Stimulated activated effector memory CD8-positive, alpha-beta T cell treated with anti-CD3 and anti-CD28 coated beads, Interleukin-12 subunit alpha, Interleukin-12 subunit beta, amount 100 ng/mL, for 72 hours (primary cell): ENCODE measurements at regions not wholly inside any gene's neighbourhood (a gene's known extent, or its start where the extent isn't known, plus 50 kb on each side); places are given as distances from the start of the nearest gene placed in this dataset.
"Not testable (repeated sequence)": the region's sequence is repeated elsewhere in the genome, so short reads cannot be mapped to it uniquely, and the experiment has no call there.

Source experiments
- ATAC-seq: fragments of 150-1000 bp; cut with Tn5 transposase; 2 replicates; pipeline ENCODE4 v1.10.0; 2021
- DNase-seq, 2 donors: peaks; one replicate each; pipeline ENCODE4 v3.0.0; 2021 to 2022; ENCODE audit warnings: low spot score in 2 of 2
- H3K27ac Mint-ChIP-seq: one replicate; pipeline ENCODE4 v1.8.0; 2022; ENCODE audit warnings: mild to moderate bottlenecking, mixed read lengths
- H3K36me3 Mint-ChIP-seq: one replicate; pipeline ENCODE4 v1.8.0; 2022; ENCODE audit warnings: mild to moderate bottlenecking, mixed read lengths
- H3K4me1 Mint-ChIP-seq: one replicate; pipeline ENCODE4 v1.8.0; 2022; ENCODE audit warnings: mixed read lengths
- H3K4me3 Mint-ChIP-seq: one replicate; pipeline ENCODE4 v1.8.0; 2022; ENCODE audit warnings: mild to moderate bottlenecking, mixed read lengths
- H3K9me3 Mint-ChIP-seq: one replicate; pipeline ENCODE4 v1.8.0; 2022; ENCODE audit warnings: mixed read lengths

DNA sequence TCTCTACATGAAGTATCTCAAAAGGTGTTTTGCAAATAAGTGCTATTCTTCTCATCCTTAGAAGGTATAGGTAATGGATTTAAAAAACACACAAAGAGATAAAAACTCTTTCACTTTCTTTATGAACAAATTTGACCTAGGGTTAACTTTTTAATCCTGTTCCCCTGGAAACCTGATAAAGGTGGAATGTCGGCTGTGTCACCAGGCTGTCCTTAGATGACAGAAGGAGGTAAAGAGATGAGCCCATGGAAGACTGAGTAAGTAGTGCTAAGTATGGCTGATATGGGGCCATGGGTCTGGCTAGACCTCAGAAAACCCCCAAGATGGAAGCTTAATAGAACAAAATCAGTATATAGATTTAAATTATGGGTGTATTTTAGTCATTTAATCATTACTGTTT is 153.8 kb upstream of the LSM14A start:
- Mint-ChIP-seq H3K36me3 (no peaks in the 10 kb centered on the region), H3K4me3 (no peak overlapping the region), H3K4me1 (no peaks in the 10 kb centered on the region), H3K27ac (no peak overlapping the region), H3K9me3 (peaks cover 10% of the 10 kb centered on the region)
- no peak for ATAC-seq
- no peak for DNase-seq

DNA sequence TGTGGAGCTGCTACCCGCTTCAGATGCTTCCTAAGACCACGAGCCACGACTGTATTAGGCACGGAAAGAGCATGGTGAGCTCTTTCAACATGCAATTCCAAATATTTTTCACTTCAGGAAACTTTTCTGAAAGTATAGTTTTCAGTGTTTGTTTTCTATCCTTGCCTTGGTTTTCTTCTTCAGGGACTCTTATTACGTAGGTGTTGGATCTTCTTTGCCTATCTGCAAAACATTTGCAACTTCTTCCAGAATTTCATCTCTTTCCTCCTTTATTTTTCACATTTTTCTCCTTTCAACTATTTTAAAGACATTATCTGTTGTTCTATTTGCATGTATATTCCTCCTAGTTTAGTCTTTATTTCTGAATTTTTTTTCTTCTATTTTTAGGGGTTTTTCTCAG is 148.9 kb upstream of the LSM14A start:
- no peaks in the 10 kb centered on the region for H3K36me3 Mint-ChIP-seq
- DNase-seq (no peak), ATAC-seq (no peak)
- no peak overlapping the region for H3K27ac Mint-ChIP-seq
- no peak overlapping the region for H3K4me3 Mint-ChIP-seq
- no peaks in the 10 kb centered on the region for H3K4me1 Mint-ChIP-seq
- peaks cover 14% of the 10 kb centered on the region for H3K9me3 Mint-ChIP-seq

GRCh38 chr19:34033880-34034279 is 138.4 kb upstream of the LSM14A start:
- DNase-seq (no peak), ATAC-seq (no peak)
- Mint-ChIP-seq H3K9me3 (no peaks in the 10 kb centered on the region), H3K36me3 (no peaks in the 10 kb centered on the region), H3K4me3 (no peak overlapping the region), H3K27ac (no peak overlapping the region), H3K4me1 (no peaks in the 10 kb centered on the region)

- no peak overlapping the region for H3K27ac Mint-ChIP-seq
- no peak for ATAC-seq
Measured at GRCh38 chr19:34034318-34034846, 137.9 kb upstream of the LSM14A start.

GRCh38 chr19:34041925-34042521 is 130.3 kb upstream of the LSM14A start:
- DNase-seq (peak; percentile 63 to 85), ATAC-seq (peak; percentile 62)
- Mint-ChIP-seq H3K9me3 (no peaks in the 10 kb centered on the region), H3K4me3 (no peak overlapping the region), H3K36me3 (no peaks in the 10 kb centered on the region), H3K4me1 (no peaks in the 10 kb centered on the region), H3K27ac (no peak overlapping the region)

More at GRCh38 chr19:34034318-34034846, 137.9 kb upstream of the LSM14A start:
- DNase-seq = no peak
- Mint-ChIP-seq H3K9me3 (no peaks in the 10 kb centered on the region), H3K36me3 (no peaks in the 10 kb centered on the region), H3K4me1 (no peaks in the 10 kb centered on the region), H3K4me3 (no peak overlapping the region)

- ATAC-seq (no peak), DNase-seq (no peak)
- Mint-ChIP-seq H3K4me1 (no peaks in the 10 kb centered on the region), H3K4me3 (no peak overlapping the region), H3K27ac (no peak overlapping the region), H3K9me3 (no peaks in the 10 kb centered on the region), H3K36me3 (no peaks in the 10 kb centered on the region)
Measured at GRCh38 chr19:34044021-34044420, 128.3 kb upstream of the LSM14A start.

- no peak for DNase-seq
- Mint-ChIP-seq H3K4me3 (no peak overlapping the region), H3K4me1 (no peaks in the 10 kb centered on the region), H3K9me3 (no peaks in the 10 kb centered on the region), H3K27ac (no peak overlapping the region), H3K36me3 (no peaks in the 10 kb centered on the region)
- ATAC-seq = no peak
Measured at GRCh38 chr19:34049944-34050343, 122.4 kb upstream of the LSM14A start.

GRCh38 chr19:34050430-34050829 is 121.9 kb upstream of the LSM14A start:
- H3K4me3 Mint-ChIP-seq, DNase-seq, H3K4me1 Mint-ChIP-seq, H3K36me3 Mint-ChIP-seq, H3K27ac Mint-ChIP-seq, ATAC-seq, H3K9me3 Mint-ChIP-seq: not testable (repeated sequence)

DNA sequence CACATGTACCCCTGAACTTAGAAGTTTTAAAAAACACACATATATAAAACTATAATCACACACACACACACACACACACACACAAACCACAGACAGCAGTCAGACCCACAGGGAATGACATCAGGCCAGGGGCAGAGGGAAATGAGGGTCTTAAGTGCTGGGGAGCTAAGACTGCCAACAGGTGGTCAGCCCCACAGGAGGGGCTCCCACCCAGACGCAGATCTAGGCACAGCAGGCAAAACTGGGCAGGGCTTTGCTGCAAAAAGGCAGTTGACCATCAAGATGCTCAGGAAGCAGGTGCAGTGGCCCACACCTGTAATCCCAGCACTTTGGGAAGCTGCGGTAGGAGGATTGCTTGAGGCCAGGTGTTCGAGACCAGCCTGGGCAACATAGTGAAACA is 121.0 kb upstream of the LSM14A start:
- Mint-ChIP-seq H3K9me3 (no peaks in the 10 kb centered on the region), H3K27ac (no peak overlapping the region), H3K4me3 (no peak overlapping the region), H3K36me3 (no peaks in the 10 kb centered on the region), H3K4me1 (no peaks in the 10 kb centered on the region)
- ATAC-seq (no peak), DNase-seq (no peak)

- no peaks in the 10 kb centered on the region for H3K36me3 Mint-ChIP-seq
- H3K4me3 Mint-ChIP-seq = no peak overlapping the region
- H3K27ac Mint-ChIP-seq = no peak overlapping the region
- no peaks in the 10 kb centered on the region for H3K9me3 Mint-ChIP-seq
- no peaks in the 10 kb centered on the region for H3K4me1 Mint-ChIP-seq
- no peak for ATAC-seq
- no peak for DNase-seq
Measured at GRCh38 chr19:34057155-34057554, 115.1 kb upstream of the LSM14A start.

DNA sequence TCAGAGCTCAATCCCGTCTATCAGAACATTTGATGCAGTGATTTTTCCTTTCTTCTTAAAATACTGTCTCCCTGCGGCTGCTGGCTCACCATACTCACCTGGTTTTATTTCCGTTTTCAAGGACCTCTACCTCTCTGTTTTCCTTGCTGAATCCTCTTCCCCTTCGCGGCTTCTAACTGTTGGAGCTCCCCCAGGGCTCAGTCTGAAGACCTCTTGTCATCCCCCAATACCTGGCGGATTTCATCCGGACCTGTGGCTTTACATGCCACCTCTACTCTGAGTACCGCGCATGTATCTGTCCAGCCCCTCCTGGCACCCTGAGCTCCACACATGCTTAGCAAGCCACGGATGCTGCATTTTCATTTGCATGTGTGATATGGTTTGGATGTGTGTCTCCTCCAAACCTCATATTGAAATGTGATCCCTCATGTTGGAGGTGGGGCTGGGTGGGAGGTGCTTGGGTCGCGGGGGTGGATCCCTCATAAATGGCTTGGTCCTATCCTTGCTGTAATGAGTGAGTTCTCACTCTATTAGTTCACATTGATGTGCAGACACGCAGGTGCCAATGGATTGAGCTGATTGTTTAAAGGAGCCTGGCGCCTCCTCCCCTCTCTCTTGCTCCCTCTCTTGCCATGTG is 106.2 kb upstream of the LSM14A start:
- no peak overlapping the region for H3K27ac Mint-ChIP-seq
- no peak for ATAC-seq
- no peak overlapping the region for H3K4me3 Mint-ChIP-seq
- no peaks in the 10 kb centered on the region for H3K9me3 Mint-ChIP-seq
- no peaks in the 10 kb centered on the region for H3K4me1 Mint-ChIP-seq
- no peaks in the 10 kb centered on the region for H3K36me3 Mint-ChIP-seq
- no peak for DNase-seq

GRCh38 chr19:34067861-34068271 is 104.4 kb upstream of the LSM14A start:
- Mint-ChIP-seq H3K4me3 (no peak overlapping the region), H3K9me3 (no peaks in the 10 kb centered on the region), H3K27ac (no peak overlapping the region), H3K4me1 (no peaks in the 10 kb centered on the region), H3K36me3 (no peaks in the 10 kb centered on the region)
- DNase-seq (no peak), ATAC-seq (no peak)

GRCh38 chr19:34075661-34076091 is 96.6 kb upstream of the LSM14A start:
- no peak overlapping the region for H3K27ac Mint-ChIP-seq

GRCh38 chr19:34082289-34083077 is 89.8 kb upstream of the LSM14A start:
- Mint-ChIP-seq H3K9me3 (no peaks in the 10 kb centered on the region), H3K4me3 (no peak overlapping the region), H3K27ac (no peak overlapping the region), H3K4me1 (no peaks in the 10 kb centered on the region), H3K36me3 (no peaks in the 10 kb centered on the region)
- DNase-seq (no peak), ATAC-seq (no peak)

More at GRCh38 chr19:34075661-34076091, 96.6 kb upstream of the LSM14A start:
- ATAC-seq = no peak
- Mint-ChIP-seq H3K4me3 (no peak overlapping the region), H3K9me3 (no peaks in the 10 kb centered on the region), H3K4me1 (no peaks in the 10 kb centered on the region), H3K36me3 (no peaks in the 10 kb centered on the region)
- no peak for DNase-seq

- Mint-ChIP-seq H3K4me3 (no peak overlapping the region), H3K4me1 (no peaks in the 10 kb centered on the region), H3K36me3 (no peaks in the 10 kb centered on the region), H3K27ac (no peak overlapping the region), H3K9me3 (no peaks in the 10 kb centered on the region)
- ATAC-seq (no peak), DNase-seq (no peak)
Measured at GRCh38 chr19:34084396-34085145, 87.7 kb upstream of the LSM14A start.
